NCI-H748 (cell line): ENCODE measurements at regions not wholly inside any gene's neighbourhood (a gene's known extent, or its start where the extent isn't known, plus 50 kb on each side); places are given as distances from the start of the nearest gene placed in this dataset.
"Not testable (repeated sequence)": the region's sequence is repeated elsewhere in the genome, so short reads cannot be mapped to it uniquely, and the experiment has no call there.

ENCODE experiments used
- DNase-seq: peaks from one replicate; lab custom pipeline; 2025; ENCODE audit not compliant: unreplicated experiment; lab: John Stamatoyannopoulos, UW

DNA sequence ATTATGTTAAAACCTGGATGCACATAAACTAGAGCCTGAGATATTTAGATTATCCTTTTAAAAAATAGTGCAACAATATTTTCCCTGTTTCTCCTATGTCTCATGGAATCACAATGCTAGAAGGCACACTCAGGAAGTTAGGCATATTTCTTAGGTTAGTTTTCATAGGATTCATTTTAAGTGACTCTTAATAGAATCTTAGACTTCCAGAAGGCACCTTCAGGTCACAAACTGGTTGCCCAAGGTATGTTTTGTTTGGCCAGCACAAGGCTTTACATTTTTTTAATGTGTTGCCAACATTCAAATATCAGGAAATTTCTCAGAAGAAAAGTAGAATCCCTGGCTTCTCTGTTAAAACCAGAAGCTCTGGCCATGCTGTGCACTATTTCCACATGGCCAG lies 129.3 kb downstream of the LNPK start:
- no peak for DNase-seq

DNA sequence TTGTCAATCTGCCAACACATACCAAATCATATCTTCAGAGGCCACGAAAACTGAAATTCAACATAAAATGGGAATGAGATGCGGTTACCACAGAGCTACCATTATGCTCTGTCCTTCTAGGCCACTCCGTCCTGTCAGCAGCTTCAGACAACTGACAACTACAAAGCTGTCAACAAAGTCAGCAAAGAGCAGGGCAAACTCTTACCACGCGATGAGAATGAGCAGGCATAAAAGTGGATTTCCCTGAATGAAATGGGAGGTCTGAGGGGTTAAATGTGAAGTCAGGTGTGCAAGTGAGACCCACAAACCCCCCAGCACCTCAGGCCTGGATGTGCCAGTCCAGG lies 130.1 kb downstream of the LNPK start:
- no peak for DNase-seq

DNA sequence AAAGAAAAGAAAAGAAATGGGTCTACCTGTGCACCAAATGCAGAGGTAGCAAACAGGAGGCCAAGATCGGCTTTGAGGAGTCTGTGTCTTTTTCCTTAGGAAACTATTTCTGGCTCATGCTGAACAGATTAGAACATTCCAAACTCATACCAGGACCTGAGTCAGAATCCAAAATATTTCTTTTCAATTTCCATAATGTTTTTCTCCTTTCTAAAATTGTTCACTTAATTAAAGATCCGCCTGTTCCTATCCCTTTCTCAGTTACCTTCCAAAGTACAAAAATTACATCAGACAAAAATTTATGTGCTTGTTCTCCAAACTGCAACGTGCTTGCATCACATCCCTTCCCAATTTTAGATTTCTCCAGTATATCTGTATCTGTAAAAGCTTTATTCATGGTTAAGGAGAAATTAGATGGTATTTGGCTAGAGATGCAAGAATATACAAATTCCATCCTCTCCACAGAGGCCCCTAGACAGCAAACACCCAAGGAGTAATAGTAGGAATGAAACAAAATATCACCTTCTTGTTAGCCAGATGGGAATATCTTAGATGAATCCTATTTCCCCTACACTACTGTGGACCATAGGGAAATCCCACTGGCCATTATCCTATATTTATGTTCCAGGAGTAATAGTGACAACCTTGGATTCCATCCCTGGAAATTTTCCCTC lies 130.6 kb downstream of the LNPK start:
- no peak for DNase-seq

- no peak for DNase-seq
These were observed 136.4 kb downstream of the LNPK start for GRCh38 chr2:175865716-175866115.

DNA sequence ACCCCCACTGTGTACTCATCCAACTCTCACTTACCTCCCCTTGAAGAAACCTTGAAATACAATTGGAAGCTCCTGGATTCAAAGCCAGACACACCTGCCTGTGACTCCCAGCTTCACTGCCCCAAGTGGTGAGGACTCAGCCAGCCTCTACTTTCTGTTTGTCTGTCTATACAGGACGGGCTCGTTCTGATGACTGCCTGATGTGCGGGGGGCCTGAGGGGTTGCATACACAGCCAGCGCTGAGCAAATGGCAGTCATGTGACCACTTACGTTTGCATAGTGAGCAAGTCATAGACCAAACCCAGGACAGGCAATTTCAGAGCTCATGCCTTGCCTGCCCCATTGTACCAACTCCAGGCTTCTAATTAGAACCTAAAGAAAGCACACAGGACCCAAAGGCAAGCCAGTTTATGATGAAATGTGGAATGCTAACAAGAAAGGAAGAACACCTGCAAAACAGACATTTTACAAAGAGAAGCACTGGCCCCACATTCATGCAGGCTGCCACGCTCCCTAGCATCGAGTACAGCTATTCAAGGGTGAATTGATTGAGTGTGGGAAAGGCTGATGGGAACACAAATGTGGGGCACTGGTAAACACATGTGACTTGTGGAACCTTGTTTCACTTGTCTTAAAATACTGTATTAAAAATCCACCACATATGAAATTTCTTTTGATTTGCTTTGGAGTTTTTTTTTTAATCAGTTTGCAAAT lies 137.8 kb downstream of the LNPK start:
- DNase-seq = peak; percentile 31

GRCh38 chr2:175861958-175862357 lies 140.1 kb downstream of the LNPK start:
- DNase-seq = no peak

DNA sequence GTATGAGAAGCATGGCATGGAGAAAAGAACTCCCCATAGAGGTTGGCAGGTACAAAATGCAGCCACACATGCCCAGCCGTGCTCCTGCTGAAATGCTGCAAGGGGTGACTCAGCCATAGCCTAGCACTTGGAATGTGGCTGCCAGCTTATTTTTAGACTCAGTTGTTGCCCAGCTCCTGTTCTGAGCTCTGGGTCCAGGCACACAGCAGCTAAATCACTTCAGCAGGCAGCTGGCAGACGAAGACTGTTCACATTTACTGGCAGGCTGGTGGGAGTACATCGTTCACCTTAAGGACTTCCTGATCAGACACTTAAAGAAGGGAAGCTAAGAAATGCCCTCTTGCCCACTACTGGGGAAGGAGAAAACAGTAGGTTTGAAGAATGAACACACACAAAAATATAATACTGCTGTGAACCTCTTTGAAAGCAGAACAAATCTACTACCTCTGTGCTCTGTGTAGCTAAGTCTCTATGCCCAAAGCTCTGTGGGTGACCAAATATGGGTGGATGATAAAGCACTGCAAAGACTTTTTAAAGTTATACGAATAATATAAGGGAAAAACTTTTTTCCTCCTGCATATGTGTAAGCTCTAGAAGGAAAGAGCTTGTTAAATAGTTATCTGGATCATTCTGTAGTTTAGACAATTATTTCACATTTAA lies 146.1 kb downstream of the LNPK start:
- DNase-seq = peak; percentile 16

DNA sequence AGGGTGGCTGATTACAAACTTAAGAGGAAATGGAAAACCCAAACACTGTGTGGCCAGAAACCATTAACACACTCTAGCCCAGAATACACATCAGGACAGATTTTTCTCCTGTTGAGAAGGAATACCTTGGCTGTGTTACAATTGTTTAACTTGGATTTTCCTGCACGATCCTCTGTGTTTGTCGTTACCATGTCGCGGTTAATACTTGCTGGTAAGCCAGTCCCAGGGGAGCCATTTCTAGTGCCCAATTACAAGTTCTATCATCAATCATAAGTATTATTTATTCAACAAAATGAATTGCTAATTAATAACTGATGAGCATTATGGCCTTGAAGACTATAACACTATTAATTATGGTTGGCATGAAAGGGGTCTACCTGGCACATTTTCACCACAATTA lies 146.8 kb downstream of the LNPK start:
- peak; percentile 43 for DNase-seq

DNA sequence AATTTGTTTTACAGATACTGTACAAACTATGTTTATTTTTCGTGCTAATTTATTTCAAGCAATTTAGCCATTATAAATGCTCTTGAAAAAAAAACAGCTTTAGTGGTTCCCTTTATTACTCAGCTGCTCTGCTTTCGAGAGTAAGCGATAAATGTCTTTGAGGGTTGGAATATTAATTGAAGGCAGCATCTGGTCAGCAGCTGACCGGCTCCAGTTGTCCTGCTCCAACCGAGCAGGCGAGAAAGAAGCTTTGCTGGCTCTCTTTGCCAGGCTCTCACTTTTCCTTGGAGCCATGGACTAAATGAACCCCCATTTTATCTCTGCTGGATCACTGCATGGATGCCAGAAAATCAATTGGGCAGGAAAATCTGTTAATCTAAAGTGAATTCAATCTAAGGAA lies 147.4 kb downstream of the LNPK start:
- peak; percentile 89 for DNase-seq

- DNase-seq = peak; percentile 97
These were observed 147.9 kb downstream of the LNPK start for GRCh38 chr2:175854129-175854528.

DNA sequence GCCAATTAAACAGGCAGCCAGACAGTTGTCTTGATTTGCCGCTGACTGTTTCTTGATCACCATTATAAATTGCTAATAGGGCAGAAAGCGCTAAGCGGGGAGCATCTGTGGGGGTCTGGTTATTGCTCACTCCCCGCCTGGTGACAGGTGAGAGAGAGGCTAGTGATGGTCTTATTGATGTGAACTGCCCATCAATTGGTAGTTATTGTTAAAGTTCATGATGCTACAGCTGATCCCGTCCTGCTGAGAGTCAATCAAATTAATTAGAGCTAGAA lies 148.5 kb downstream of the LNPK start:
- DNase-seq = peak; percentile 83

GRCh38 chr2:175852879-175853615 lies 149.0 kb downstream of the LNPK start:
- DNase-seq = peak; percentile 72

- peak; percentile 17 for DNase-seq
These were observed 154.9 kb downstream of the LNPK start for GRCh38 chr2:175847128-175847527.

- DNase-seq = no peak
These were observed 157.9 kb downstream of the LNPK start for GRCh38 chr2:175844169-175844568.

DNA sequence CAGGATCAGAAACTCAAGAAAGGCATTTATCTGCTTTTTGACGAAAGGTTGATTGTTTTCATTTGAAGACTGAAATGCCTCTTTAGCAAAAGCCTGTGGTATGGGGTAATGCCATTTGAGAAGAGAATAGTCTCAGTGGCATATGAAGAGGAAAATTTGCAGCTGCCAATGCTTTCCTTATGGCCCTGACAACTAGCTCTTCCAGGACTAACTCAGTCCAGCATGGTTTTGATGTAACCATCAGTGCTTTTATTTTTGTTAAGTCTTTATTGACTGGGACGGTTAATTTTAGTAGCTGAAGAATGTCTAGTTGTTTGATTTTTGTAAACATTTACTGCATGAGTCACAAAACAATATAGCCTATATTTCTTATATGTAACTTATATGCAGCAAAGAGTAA lies 158.4 kb downstream of the LNPK start:
- DNase-seq = no peak

DNA sequence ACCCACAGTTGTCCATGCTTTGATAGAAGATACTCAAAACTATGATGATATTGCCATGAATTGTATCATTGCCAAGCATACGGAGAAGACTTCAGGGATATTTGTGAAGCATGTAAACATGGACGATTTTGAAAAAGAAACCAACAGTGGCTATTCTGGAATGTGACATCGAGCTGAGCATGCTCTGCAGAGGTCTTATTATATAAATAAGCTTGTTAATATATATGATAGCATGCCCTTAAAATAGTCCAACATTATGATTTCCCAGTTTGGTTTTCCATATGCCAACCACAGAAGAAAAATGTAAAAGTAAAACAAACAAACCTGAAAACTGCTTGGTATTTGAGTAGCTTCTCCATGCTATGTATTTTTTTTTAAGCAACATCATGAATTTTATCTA lies 159.1 kb downstream of the LNPK start:
- no peak for DNase-seq

GRCh38 chr2:175840765-175841164 lies 161.3 kb downstream of the LNPK start:
- not testable (repeated sequence) for DNase-seq

GRCh38 chr2:175840256-175840655 lies 161.8 kb downstream of the LNPK start:
- no peak for DNase-seq

GRCh38 chr2:175838979-175839378 lies 163.1 kb downstream of the LNPK start:
- no peak for DNase-seq

DNA sequence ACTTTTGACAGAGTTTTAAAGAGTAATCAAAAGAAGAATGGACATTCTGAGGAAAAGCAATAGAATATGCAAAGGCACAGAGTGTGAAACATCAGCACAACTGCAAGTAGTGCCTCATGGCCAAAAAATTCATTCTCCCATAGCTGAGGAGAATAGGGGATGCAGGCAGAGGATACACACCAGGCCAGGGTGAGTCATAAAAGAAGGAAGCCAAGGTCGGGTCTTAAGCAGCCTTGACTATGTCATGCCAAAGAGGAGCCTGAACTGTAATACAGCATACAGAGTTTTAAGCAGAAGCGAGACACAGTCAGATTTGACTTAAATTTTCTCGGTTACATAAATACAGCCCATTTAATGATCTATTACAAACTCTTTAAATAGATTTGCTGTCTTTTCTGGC lies 165.0 kb downstream of the LNPK start:
- DNase-seq = no peak

- no peak for DNase-seq
These were observed 165.7 kb downstream of the LNPK start for GRCh38 chr2:175836361-175836760.

DNA sequence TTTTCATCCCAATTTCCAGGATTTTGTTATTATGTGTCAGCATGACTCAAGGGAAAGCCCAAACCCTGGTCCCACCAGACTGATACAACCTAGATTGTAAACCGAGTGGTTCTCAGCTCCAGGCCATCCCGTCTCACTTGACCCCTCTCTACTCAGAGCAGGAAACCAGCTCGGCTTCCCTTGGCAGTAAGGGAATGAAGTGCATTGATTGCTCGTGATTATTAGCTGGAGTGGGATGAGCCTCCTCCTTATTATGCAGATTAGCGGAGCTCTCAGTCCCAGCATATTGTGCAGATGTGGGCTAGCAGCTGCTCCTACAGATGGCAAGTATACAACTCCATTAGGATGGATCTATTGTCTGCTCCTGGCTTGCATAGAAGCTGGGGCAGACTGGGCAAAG lies 167.6 kb downstream of the LNPK start:
- DNase-seq = peak; percentile 92
